Epithelial cell of esophagus (primary cell): ENCODE measurements at regions not wholly inside any gene's neighbourhood (a gene's known extent, or its start where the extent isn't known, plus 50 kb on each side); places are given as distances from the start of the nearest gene placed in this dataset.
A peak's percentile ranks its signal among the peaks of the same experiment; 100 is the strongest.

Experiments used
- DNase-seq: peaks from one replicate; pipeline ENCODE4 v3.0.0; 2010; ENCODE audit warnings: low read depth
- H3K4me3 ChIP-seq: 2 replicates; pipeline ENCODE4 v1.5.1; 2011; ENCODE audit warnings: mild to moderate bottlenecking, low read length, control low read depth
- TF ChIP-seq, protein P1 (sequence below): IDR thresholded peaks from 2 replicates; pipeline ENCODE4 v1.5.1; 2011; ENCODE audit warnings: low read depth, mild to moderate bottlenecking, low read length, control low read depth, inconsistent platforms; ENCODE audit not compliant: insufficient read depth; ENCODE audit errors: missing control alignments

DNA sequence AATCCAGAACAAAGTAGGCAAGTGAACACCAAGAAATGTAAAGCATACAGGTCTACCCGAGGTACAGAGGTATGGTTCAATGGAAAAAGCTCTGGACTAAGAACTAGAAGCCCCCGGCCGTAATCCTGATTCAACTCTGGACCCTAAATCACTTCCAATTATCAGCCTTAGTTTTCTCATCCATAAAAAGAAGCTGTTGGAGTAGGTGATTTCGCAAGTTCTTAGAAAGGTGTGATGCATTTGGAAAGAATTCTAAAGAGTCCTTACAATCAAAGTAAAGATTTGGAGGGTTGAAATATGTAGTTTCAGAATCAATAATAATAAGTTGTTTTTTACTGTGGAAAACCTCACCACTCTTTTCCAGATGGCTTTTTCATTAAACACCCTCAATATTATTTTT lies 622.1 kb upstream of the ID2 start:
- TF ChIP-seq, protein P1, sequence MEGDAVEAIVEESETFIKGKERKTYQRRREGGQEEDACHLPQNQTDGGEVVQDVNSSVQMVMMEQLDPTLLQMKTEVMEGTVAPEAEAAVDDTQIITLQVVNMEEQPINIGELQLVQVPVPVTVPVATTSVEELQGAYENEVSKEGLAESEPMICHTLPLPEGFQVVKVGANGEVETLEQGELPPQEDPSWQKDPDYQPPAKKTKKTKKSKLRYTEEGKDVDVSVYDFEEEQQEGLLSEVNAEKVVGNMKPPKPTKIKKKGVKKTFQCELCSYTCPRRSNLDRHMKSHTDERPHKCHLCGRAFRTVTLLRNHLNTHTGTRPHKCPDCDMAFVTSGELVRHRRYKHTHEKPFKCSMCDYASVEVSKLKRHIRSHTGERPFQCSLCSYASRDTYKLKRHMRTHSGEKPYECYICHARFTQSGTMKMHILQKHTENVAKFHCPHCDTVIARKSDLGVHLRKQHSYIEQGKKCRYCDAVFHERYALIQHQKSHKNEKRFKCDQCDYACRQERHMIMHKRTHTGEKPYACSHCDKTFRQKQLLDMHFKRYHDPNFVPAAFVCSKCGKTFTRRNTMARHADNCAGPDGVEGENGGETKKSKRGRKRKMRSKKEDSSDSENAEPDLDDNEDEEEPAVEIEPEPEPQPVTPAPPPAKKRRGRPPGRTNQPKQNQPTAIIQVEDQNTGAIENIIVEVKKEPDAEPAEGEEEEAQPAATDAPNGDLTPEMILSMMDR, result no peak
- DNase-seq, result peak; percentile 1
- no peak overlapping the region for H3K4me3 ChIP-seq

DNA sequence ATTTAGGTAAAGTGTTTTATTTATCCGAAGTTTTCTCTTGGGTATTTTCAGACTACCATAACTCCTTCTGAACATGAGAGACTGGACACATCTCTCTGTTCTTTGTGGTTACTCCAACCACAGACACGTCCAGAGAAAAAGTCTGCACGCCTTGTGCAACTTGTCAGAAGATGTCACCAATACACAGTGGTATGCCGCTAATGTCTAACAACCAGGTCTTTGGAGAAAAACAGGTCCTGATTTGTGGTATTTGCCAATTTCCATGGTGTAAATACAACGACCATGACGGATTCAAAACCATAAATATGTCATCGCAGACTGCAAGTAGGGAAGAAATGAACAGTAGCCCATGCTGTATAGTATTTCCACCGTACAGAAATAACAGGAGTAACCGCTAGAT lies 620.6 kb upstream of the ID2 start:
- TF ChIP-seq, protein P1, result no peak
- no peak overlapping the region for H3K4me3 ChIP-seq
- DNase-seq, result no peak

DNA sequence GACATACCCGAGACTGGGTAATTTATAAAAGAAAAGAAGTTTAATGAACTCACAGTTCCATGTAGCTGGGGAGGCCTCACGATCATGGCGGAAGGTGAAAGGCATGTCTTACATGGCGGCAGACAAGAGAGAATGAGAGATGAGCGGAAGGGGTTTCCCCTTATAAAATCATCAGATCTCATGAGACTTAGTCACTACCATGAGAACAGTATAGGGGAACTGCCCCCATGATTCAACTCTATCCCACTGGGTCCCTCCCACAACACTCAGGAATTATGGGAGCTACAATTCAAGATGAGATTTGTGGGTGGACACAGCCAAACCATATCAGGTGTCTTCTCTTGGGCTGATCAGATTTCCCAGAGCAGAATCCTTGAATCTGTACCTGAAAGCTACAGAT lies 617.3 kb upstream of the ID2 start:
- H3K4me3 ChIP-seq, result no peak overlapping the region
- no peak for DNase-seq
- TF ChIP-seq, protein P1, result no peak

DNA sequence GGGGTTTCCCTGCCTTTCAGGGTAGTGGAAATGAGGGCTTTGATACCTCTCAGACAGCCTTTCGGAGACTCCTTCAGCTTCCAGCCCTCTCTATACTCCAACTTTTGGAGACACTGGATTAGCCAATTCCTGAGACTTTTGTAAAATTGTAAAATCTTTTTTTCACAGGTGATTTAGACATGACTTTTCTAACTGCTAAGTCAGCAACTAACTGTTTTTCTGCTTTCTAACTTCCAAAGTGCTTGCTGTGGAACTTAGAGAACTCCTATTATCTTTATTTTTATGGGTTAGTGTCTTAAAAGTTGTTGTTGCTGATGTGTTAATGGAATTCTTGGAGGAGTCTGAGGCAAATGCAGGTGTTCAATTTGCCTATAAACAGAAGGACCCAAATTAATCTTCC lies 616.7 kb upstream of the ID2 start:
- no peak for DNase-seq
- TF ChIP-seq, protein P1, result no peak
- no peak overlapping the region for H3K4me3 ChIP-seq

DNA sequence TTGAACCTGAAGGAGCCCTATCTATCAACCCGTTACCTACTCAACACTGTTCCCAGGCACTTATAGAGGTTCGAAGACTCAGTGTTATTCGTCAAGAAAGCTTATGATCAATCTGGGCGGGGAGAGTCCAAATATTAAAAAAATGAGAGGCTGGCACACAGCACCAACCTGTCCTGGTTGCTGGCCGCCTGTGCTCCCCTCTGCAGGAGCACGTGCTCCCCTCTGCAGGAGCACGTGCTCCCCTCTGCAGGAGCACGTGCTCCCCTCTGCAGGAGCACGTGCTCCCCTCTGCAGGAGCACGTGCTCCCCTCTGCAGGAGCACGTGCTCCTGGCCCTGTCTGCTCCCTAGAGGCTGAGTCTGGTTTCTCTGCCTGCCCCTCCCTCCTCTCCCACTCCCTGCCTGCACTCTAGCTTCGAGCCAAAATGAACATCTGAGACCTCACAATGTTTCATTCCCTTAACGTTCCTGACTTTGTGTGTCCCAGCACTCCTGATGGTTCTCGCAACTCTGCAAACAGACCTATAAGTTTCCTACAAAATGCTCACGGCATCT lies 614.0 kb upstream of the ID2 start:
- no peak overlapping the region for H3K4me3 ChIP-seq
- TF ChIP-seq, protein P1, result no peak
- no peak for DNase-seq

DNA sequence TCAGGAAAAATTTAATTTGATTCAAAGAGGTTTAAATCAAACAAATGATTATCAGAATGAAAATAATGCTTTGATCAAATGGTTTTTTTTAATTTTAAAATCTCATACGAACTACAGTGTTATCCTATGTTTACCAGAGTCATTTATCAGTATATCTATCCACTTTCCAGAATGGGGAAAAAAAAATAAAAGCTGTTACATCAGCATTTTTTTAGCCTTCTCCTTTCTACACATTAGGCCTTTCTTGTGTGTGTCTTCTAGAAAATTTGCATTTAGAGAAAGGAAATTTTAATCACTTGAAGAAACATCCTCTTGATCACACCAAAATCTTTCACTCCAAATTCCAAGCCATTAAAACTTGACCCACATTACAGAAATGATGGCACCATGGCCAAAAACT lies 608.9 kb upstream of the ID2 start:
- no peak overlapping the region for H3K4me3 ChIP-seq
- TF ChIP-seq, protein P1, result no peak
- no peak for DNase-seq

DNA sequence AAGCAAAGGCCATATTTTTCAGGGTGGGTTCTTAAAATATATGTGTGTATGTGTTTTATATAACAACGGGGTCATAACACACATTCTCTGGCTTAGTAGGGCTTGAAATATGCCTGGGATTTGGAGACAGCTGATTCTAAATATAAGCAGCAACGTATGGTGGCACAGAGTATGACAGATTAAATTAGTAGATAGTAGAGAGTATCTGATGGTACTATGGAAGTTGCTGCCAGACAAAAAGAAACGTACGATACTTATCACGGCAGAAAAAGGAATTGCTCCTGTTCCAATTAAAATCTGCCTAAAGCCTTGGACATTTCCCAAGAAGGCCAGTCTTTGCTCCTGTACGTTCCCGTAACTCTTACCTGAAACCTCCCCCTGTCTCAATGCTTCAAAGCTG lies 607.9 kb upstream of the ID2 start:
- TF ChIP-seq, protein P1, result no peak
- DNase-seq, result no peak
- no peak overlapping the region for H3K4me3 ChIP-seq
